GM12891 (cell line): ENCODE measurements at regions not wholly inside any gene's neighbourhood (a gene's known extent, or its start where the extent isn't known, plus 50 kb on each side); places are given as distances from the start of the nearest gene placed in this dataset.

Experiments
- POLR2A ChIP-seq: IDR thresholded peaks from 2 replicates; pipeline ENCODE4 v1.6.1; 2011; ENCODE audit warnings: low read depth, low read length, control low read depth
- POLR2AphosphoS5 ChIP-seq: IDR thresholded peaks from 2 replicates; pipeline ENCODE4 v1.6.1; 2011; ENCODE audit warnings: low read depth, low read length, control low read depth
- SPI1 ChIP-seq: IDR thresholded peaks from 2 replicates; pipeline ENCODE4 v1.6.1; 2011; ENCODE audit warnings: low read depth, low read length, control low read depth
- TAF1 ChIP-seq: IDR thresholded peaks from 2 replicates; pipeline ENCODE4 v1.6.1; 2011; ENCODE audit warnings: low read depth, low read length, control low read depth

- TF ChIP-seq POLR2A: no peak
- TF ChIP-seq POLR2AphosphoS5: no peak
- TF ChIP-seq SPI1: no peak
- no peak for TF ChIP-seq TAF1
Observed at GRCh38 chr6:164561656-164562055, 747.7 kb downstream of the C6orf118 start.
